PC-9 (cell line): ENCODE measurements at regions not wholly inside any gene's neighbourhood (a gene's known extent, or its start where the extent isn't known, plus 50 kb on each side); places are given as distances from the start of the nearest gene placed in this dataset.

ENCODE experiments used
- CTCF ChIP-seq: fragments of 200-600 bp; sonication (generic); conservative IDR thresholded peaks from 2 replicates; pipeline ENCODE4 v1.6.1; 2017; ENCODE audit warnings: mixed run types, antibody characterized with exemption, mild to moderate bottlenecking, moderate library complexity
- EZH2 ChIP-seq: fragments of 200-600 bp; sonication (generic); IDR thresholded peaks from 2 replicates; pipeline ENCODE4 v1.8.0; 2017; ENCODE audit warnings: antibody characterized with exemption, low read depth

GRCh38 chr3:130250982-130251381 is 94.5 kb upstream of the COL6A5 start:
- no peak for TF ChIP-seq CTCF
- no peak for TF ChIP-seq EZH2
